Heart right ventricle (tissue), 16 donors: ENCODE measurements at regions not wholly inside any gene's neighbourhood (a gene's known extent, or its start where the extent isn't known, plus 50 kb on each side); places are given as distances from the start of the nearest gene placed in this dataset.

Experiments used
- ATAC-seq, 8 donors: fragments of 200-7000 bp; cut with Tn5 transposase; one replicate each; pipeline ENCODE4 v1.9.1; 2020; ENCODE audit warnings: mild to moderate bottlenecking in 8 of 8, moderate library complexity in 8 of 8, moderate number of reproducible peaks in 1 of 8
- DNase-seq, 2 donors: peaks; one replicate each; pipeline ENCODE4 v3.0.0-alpha.2; 2020
- H3K27ac ChIP-seq, 10 donors: fragments of 200-600 bp; sonication (generic) in 2 of 10; one replicate each; pipeline versions ENCODE4 v1.5.0 to v1.8.0; 2020 to 2022; ENCODE audit warnings: mild to moderate bottlenecking in 3 of 10
- H3K27me3 ChIP-seq, 7 donors: fragments of 200-600 bp; one replicate each; pipeline ENCODE4 v1.8.0; 2021 to 2022; ENCODE audit warnings: mild to moderate bottlenecking in 2 of 7
- H3K36me3 ChIP-seq, 9 donors: fragments of 200-600 bp; sonication (generic) in 1 of 9; one replicate each; pipeline versions ENCODE4 v1.5.0 to v1.8.0; 2020 to 2022; ENCODE audit warnings: mild to moderate bottlenecking in 2 of 9
- H3K4me1 ChIP-seq, 9 donors: fragments of 200-600 bp; sonication (generic) in 1 of 9; one replicate each; pipeline versions ENCODE4 v1.5.0 to v1.8.0; 2020 to 2022; ENCODE audit warnings: mild to moderate bottlenecking in 4 of 9
- H3K4me3 ChIP-seq, 10 donors: fragments of 200-600 bp; sonication (generic) in 2 of 10; one replicate each; pipeline versions ENCODE4 v1.5.0 to v1.8.0; 2020 to 2022; ENCODE audit warnings: mild to moderate bottlenecking in 7 of 10, moderate library complexity in 2 of 10
- H3K9me3 ChIP-seq, 11 donors: fragments of 200-600 bp in 10 of 11; sonication (generic) in 2 of 11; one replicate each; pipeline versions ENCODE4 v1.5.0 to v1.8.0; 2013 to 2022; ENCODE audit warnings: mild to moderate bottlenecking in 2 of 11, control low read depth in 1 of 11, moderate library complexity in 1 of 11
- WGBS, 2 donors: extraction: QIAGEN DNeasy Blood & Tissue Kit; methylation state at CpG; one replicate each; pipeline ENCODE4 v1.1.7; 2013; ENCODE audit warnings: inconsistent platforms in 1 of 2; 5-methylcytosine and 5-hydroxymethylcytosine counted together
- intact Hi-C, 10 donors: fragments of 100-400 bp; cut with DNase I; formaldehyde crosslinking; loops; one replicate each; pipeline versions ENCODE4 v1.11.1 to v1.14.2; 2022
- TF ChIP-seq, protein P1 (sequence below), 9 donors: fragments of 200-600 bp; sonication (generic) in 2 of 9; IDR thresholded peaks; one replicate each; pipeline versions ENCODE4 v1.5.0 to v1.8.0; 2021 to 2022; ENCODE audit warnings: antibody characterized with exemption in 9 of 9, mild to moderate bottlenecking in 5 of 9, moderate library complexity in 1 of 9
- donor health status: Arrhythmogenic right ventricular cardiomyopathy.
- donor health status: ischemic (EF 13 %, LVEDD 7.1; RV severe dilation, severe dysfunction).
- donor health status: healthy with polysubstance abuse.
- donor health status: DM: no; HTN: yes; CAD: no.
- donor health status: DM: no; HTN: no; CAD: no.
- donor health status: ischemic (EF 25% LVEDD 6.9; RV normal size, moderate dysfunction).
- donor health status: ischemic (EF 25% LVEDD 5.7; RV mildly dilated, moderate dysfunction).
- donor health status: healthy.
- donor health status: DM: yes; HTN: yes; CAD: no.
- donor health status: Ischemic cardiomyopathy.
- donor health status: ischemic (EF 35%, LVEDD 5.7; RV mildly dilated, moderate dysfunction).
- donor health status: nonischemic (EF 11% LVEDD 7.7; RV severe dilation, severe dysfunction).
- donor health status: DM: yes; HTN: yes; CAD: no.
- donor health status: PGD.
- donor health status: ischemic (EF 29% LVEDD 5.4; RV normal size, mild dysfunction).
- donor health status: nonischemic (EF 23%, LVEDD 6.1; RV moderate dilation, normal function).

DNA sequence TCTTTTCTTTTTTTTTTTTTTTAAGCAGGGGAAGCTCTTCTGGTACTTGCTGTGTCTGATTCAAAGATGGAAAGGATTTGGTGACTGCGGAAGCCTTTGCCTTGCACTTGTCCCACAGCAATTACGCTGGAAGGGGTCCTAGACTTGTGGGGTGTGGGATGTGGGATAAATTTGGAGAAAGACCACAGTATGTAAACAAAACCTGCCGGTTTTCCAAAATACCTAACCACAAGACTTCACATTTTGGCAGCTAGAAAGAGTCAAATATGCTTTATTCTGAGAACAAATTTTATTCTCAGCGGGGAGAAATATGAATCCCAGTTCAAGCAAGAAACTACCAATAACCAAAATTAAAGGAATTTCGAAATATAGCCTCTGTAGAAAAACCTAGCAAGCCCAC, 176.5 kb downstream of the SPRY2 start:
- intact Hi-C loops: no loop called here
- no peak for ATAC-seq
- no peak for DNase-seq
- 83 to 88% methylated on average over 5 of the region's 5 CpGs for WGBS, 2 donors
- Histone ChIP-seq H3K4me1 (peaks cover 0 to 24% (median 3%) of the 10 kb centered on the region in 9 donors), H3K27ac (no peak overlapping the region), H3K9me3 (no peaks in the 10 kb centered on the region), H3K4me3 (no peak overlapping the region), H3K27me3 (no peaks in the 10 kb centered on the region), H3K36me3 (no peaks in the 10 kb centered on the region)
- TF ChIP-seq, protein P1, sequence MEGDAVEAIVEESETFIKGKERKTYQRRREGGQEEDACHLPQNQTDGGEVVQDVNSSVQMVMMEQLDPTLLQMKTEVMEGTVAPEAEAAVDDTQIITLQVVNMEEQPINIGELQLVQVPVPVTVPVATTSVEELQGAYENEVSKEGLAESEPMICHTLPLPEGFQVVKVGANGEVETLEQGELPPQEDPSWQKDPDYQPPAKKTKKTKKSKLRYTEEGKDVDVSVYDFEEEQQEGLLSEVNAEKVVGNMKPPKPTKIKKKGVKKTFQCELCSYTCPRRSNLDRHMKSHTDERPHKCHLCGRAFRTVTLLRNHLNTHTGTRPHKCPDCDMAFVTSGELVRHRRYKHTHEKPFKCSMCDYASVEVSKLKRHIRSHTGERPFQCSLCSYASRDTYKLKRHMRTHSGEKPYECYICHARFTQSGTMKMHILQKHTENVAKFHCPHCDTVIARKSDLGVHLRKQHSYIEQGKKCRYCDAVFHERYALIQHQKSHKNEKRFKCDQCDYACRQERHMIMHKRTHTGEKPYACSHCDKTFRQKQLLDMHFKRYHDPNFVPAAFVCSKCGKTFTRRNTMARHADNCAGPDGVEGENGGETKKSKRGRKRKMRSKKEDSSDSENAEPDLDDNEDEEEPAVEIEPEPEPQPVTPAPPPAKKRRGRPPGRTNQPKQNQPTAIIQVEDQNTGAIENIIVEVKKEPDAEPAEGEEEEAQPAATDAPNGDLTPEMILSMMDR (IDR thresholded peaks at IDR 0.05): no peak

GRCh38 chr13:80161896-80162295, 179.0 kb downstream of the SPRY2 start:
- Histone ChIP-seq H3K36me3 (no peaks in the 10 kb centered on the region), H3K4me1 (peaks cover 0 to 7% (median 0%) of the 10 kb centered on the region in 9 donors), H3K4me3 (no peak overlapping the region), H3K27me3 (no peaks in the 10 kb centered on the region), H3K9me3 (no peaks in the 10 kb centered on the region), H3K27ac (no peak overlapping the region)
- WGBS, 2 donors: 93 to 94% methylated on average over 5 of the region's 5 CpGs
- intact Hi-C loops: no loop called here
- TF ChIP-seq, protein P1 (IDR thresholded peaks at IDR 0.05): no peak
- DNase-seq: no peak
- ATAC-seq: no peak

DNA sequence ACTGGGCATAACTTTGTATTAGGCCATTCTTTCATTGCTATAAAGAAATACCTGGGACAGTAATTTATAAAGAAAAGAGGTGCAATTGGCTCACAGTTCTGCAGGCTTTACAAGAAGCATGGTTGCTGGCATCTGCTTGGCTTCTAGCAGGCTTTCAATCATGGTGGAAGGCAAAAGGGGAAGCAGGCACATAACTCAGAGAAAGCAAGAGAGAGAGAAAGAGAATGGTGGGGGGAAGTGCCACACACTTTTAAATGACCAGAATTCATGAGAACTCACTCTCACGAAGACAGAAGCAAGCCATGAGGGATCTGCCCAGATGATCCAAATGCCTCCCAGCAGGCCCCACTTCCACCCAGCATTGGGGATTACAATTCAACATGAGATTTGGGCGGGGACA, 179.7 kb downstream of the SPRY2 start:
- WGBS, 2 donors: 93 to 94% methylated on average over 2 of the region's 2 CpGs
- Histone ChIP-seq H3K36me3 (no peaks in the 10 kb centered on the region), H3K4me3 (no peak overlapping the region), H3K27me3 (no peaks in the 10 kb centered on the region), H3K4me1 (peaks cover 0 to 7% (median 0%) of the 10 kb centered on the region in 9 donors), H3K27ac (no peak overlapping the region), H3K9me3 (no peaks in the 10 kb centered on the region)
- intact Hi-C loops: no loop called here
- DNase-seq: no peak
- ATAC-seq: no peak
- TF ChIP-seq, protein P1 (IDR thresholded peaks at IDR 0.05): no peak

- TF ChIP-seq, protein P1 (IDR thresholded peaks at IDR 0.05): no peak
- no peaks in the 10 kb centered on the region for H3K36me3 ChIP-seq
- H3K27ac ChIP-seq: no peak overlapping the region
- no peak overlapping the region for H3K4me3 ChIP-seq
- H3K4me1 ChIP-seq: peaks cover 0 to 7% (median 0%) of the 10 kb centered on the region in 9 donors
- no peaks in the 10 kb centered on the region for H3K27me3 ChIP-seq
- H3K9me3 ChIP-seq: no peaks in the 10 kb centered on the region
- intact Hi-C loops: no loop called here
- ATAC-seq (no peak), DNase-seq (no peak)
These were observed 180.8 kb downstream of the SPRY2 start for GRCh38 chr13:80160110-80160509.
